ENCODE measurements at regions not wholly inside any gene's neighbourhood (a gene's known extent, or its start where the extent isn't known, plus 50 kb on each side); places are given as distances from the start of the nearest gene placed in this dataset.

GRCh38 chr2:198339116-198339515 is 534.7 kb downstream of the PLCL1 start:
- TF ChIP-seq CTCF (IDR thresholded peaks at IDR 0.05; ENCODE audit: low read length), result no peak
- TF ChIP-seq EZH2 (IDR thresholded peaks at IDR 0.05; ENCODE audit: borderline replicate concordance, low read length), result no peak

Data from OCI-LY1 (cell line).